ENCODE measurements at regions not wholly inside any gene's neighbourhood (a gene's known extent, or its start where the extent isn't known, plus 50 kb on each side); places are given as distances from the start of the nearest gene placed in this dataset.

- ChIA-PET POLR2A (no interaction called here), CTCF (no interaction called here)
- no peak for ATAC-seq
- TF ChIP-seq AFF4 (CRISPR knock-in tag; IDR thresholded peaks at IDR 0.05; ENCODE audit: borderline replicate concordance) (no peak), CTCF (IDR thresholded peaks at IDR 0.05) (no peak), ZNF121 (CRISPR knock-in tag; IDR thresholded peaks at IDR 0.05) (no peak), E2F1 (CRISPR knock-in tag; IDR thresholded peaks at IDR 0.05) (no peak), STAT6 (CRISPR knock-in tag; conservative IDR thresholded peaks at IDR 0.05; ENCODE audit: low read depth) (no peak), ESRRA (CRISPR knock-in tag; IDR thresholded peaks at IDR 0.05; ENCODE audit: borderline replicate concordance) (no peak), IRF1 (CRISPR knock-in tag; IDR thresholded peaks at IDR 0.05) (no peak), NR1H2 (CRISPR knock-in tag; IDR thresholded peaks at IDR 0.05) (no peak), USF1 (CRISPR knock-in tag; IDR thresholded peaks at IDR 0.05) (no peak), ZBTB21 (CRISPR knock-in tag; IDR thresholded peaks at IDR 0.05; ENCODE audit: borderline replicate concordance) (no peak), SMAD3 (CRISPR knock-in tag; IDR thresholded peaks at IDR 0.05; ENCODE audit: borderline replicate concordance) (no peak), MAX (CRISPR knock-in tag; IDR thresholded peaks at IDR 0.05) (no peak), ETV6 (CRISPR knock-in tag; IDR thresholded peaks at IDR 0.05) (no peak), FOXP4 (CRISPR knock-in tag; IDR thresholded peaks at IDR 0.05) (no peak), MLX (CRISPR knock-in tag; IDR thresholded peaks at IDR 0.05) (no peak), PREB (CRISPR knock-in tag; IDR thresholded peaks at IDR 0.05; ENCODE audit: borderline replicate concordance) (no peak), RELA (CRISPR knock-in tag; IDR thresholded peaks at IDR 0.05; ENCODE audit: borderline replicate concordance) (no peak)
- H3K9me3 Mint-ChIP-seq = peaks cover 10% of the 10 kb centered on the region
- no peak overlapping the region for H3K27ac Mint-ChIP-seq
- DNase-seq (ENCODE audit: low spot score) = no peak
- no peaks in the 10 kb centered on the region for H3K27me3 Mint-ChIP-seq (ENCODE audit: low read depth)
- peaks cover under 1% of the 10 kb centered on the region for H3K36me3 Mint-ChIP-seq
- no peaks in the 10 kb centered on the region for H3K4me1 Mint-ChIP-seq
- H3K4me3 Mint-ChIP-seq = no peak overlapping the region
Measured at GRCh38 chr4:100895556-100896197, 377.9 kb upstream of the EMCN start.
